Anterior cingulate cortex (tissue), 58 donors: ENCODE measurements at regions not wholly inside any gene's neighbourhood (a gene's known extent, or its start where the extent isn't known, plus 50 kb on each side); places are given as distances from the start of the nearest gene placed in this dataset.
A peak's percentile ranks its signal among the peaks of the same experiment; 100 is the strongest.

Source experiments
- DNase-seq, 58 donors: peaks; one replicate each; lab custom pipeline; 2025; lab: John Stamatoyannopoulos, UW

GRCh38 chr10:88161070-88161469 lies 297.6 kb downstream of the PTEN start:
- DNase-seq = no peak

DNA sequence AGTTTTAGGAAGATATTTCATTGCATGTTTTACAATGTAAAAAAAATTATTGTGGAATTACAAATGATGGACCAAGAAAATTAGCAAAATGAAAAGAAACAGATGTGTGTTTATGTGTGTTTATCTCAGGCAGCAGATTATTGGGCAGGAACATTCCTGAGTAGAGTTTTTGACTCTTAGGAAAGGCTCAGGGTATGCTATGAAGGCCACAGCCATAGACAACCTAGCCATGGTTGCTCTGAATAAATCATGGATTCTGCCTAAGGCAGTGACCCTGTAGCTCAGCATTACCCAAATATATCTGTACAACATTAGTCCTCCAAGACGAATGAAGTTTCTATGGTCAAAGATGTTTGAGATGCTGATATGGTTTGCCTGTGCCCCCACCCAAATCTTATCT lies 298.3 kb downstream of the PTEN start:
- no peak for DNase-seq

- no peak for DNase-seq
Measured at GRCh38 chr10:88162852-88163251, 299.4 kb downstream of the PTEN start.

- no peak for DNase-seq
Measured at GRCh38 chr10:88163572-88163971, 300.1 kb downstream of the PTEN start.

- no peak for DNase-seq
Measured at GRCh38 chr10:88164471-88164870, 301.0 kb downstream of the PTEN start.

DNA sequence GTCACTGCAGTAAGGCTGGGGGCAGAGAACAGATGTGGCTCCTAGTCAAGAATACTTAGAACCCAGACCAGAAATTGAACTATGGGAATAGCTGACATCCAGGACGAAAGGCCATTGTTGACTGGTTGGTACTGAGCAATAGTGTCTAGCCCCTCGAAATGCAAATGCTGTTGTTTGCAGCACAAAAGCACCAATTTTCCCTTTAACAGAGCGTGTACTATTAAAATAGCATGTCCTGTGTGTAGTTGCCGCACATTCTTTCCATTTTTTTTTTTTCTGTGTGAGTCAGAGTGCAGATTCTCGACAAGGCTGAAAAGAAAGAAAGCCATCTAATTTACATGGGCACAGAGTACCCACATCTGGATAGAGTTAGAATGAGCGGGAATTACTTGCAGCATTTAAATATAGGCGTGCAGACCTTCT lies 302.4 kb downstream of the PTEN start:
- DNase-seq = peak in 1 of 58 donors; percentile 8

GRCh38 chr10:88168171-88169036 lies 305.0 kb downstream of the PTEN start:
- no peak for DNase-seq

DNA sequence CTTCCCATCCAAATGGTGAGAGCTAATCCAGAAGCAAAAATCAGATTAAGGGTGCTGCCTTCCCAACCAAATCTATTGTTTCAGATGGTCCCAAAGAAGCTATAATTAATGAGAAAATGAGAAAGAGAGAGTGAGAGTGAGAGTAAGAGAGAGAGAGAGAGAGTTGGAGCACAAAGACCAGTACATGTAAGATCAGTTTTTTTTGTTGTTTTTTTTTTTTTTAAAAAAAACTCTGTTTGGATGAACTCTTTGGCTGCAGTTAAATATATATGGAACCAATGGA lies 305.6 kb downstream of the PTEN start:
- DNase-seq = no peak

GRCh38 chr10:88170628-88171027 lies 307.2 kb downstream of the PTEN start:
- DNase-seq = no peak

DNA sequence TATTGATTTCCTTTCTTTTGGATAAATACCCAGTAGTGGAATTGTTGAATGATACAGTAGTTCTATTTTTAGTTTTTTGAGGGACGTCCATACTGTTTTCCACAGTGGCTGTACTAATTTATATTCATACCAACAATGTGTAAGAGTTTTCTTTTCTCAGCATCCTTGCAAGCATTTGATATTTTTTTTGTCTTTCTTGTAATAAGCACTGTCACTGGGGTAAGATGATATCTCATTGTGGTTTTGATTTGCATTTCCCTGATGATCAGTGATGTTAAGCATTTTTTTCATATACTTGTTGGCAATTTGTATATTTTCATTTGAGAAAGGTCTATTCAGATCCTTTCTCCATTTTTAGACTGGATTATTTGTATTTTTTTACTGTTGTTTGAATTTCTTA lies 308.7 kb downstream of the PTEN start:
- no peak for DNase-seq

GRCh38 chr10:88174391-88174790 lies 311.0 kb downstream of the PTEN start:
- no peak for DNase-seq

GRCh38 chr10:88178758-88179157 lies 315.3 kb downstream of the PTEN start:
- DNase-seq = no peak

DNA sequence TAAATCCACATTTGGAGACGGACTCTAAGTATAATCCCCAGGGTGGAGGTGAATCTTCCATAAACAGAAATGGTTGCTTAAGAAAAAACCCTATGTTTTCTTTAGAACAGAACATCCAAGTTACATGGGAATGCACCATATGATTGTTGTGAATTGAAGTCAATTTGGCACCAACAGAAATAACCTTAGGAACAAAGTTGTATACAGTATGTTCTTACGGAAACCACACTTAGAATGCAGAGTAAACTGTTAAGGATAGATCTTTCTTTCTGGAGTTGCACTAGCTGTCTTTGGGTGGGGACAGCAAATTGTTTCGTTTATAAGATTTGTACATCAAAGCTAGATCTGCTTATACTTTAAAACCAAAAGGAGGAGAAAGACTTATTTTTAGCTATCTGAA lies 316.4 kb downstream of the PTEN start:
- no peak for DNase-seq

GRCh38 chr10:88181902-88182600 lies 318.6 kb downstream of the PTEN start:
- DNase-seq = no peak

GRCh38 chr10:88182601-88182930 lies 319.1 kb downstream of the PTEN start:
- no peak for DNase-seq

DNA sequence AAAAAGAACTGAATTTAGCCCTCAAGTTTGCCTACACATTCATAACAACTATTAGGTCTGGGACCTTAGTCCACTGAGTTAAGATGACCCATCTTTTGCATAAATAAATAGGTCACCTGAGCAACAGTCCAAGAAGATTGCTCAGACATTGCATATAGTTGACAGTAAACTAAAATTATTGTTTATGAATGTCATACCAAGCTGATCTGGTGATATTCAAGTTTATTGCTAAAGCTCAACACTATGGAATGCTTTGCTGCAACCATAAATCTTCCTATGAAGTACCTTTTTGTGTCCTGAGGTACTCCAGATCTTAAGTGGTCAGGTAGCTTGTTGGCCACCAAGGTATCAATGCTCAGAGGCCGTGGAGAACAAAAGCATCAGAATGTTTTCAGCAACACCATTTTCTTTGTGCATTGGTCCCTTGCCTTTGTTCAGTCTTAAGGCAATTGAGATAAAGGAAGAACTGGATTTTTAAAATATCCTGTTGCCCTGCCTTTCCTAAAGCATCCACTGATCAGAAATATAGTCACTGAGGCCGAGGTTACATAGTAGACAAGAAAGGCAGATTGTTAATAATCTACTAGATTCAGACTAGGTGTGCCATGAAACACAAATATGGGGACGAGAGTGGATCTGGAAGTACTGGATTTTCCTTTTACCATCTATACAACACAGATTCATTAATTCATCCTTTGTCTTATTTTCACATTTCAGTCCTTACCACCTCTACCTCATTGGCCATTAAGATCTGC lies 321.3 kb downstream of the PTEN start:
- DNase-seq = no peak

DNA sequence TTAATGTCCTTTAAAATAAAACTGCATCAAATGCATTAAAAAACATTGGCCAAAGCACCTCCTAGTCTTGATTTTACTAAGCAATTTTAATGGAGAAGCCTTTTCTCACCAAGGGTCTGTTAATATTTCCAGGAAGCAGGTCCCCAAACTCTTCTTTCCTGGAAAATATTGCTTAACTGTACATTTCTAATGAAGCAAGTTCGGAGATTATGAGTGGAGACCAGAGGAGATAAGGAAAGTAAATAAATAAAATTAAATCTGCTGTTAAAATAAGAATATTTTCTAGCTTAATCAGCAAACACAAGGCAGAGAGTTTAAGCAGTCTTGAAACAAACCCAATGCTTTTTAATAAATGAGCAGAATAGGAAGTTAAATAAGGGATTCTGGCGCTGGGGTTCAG lies 322.4 kb downstream of the PTEN start:
- no peak for DNase-seq

GRCh38 chr10:88186335-88186734 lies 322.9 kb downstream of the PTEN start:
- no peak for DNase-seq

DNA sequence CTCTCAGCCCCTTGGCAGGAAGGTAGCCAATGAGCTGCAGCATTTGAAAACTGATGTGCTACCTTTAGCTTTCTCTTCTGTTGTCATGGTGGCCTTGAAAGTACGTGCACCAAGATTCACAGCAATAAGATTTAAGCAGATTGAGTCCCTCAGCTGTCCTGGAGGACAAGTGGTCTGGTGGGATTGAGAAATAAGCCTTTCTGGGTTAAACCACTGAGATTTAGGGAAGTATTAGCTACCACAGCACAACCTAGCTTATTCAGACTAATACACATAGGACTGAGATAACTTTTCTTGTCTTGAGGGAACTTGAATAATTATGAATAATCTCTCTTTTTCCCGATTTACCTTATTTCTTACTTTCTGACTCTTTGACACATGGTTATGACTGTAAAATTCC lies 324.0 kb downstream of the PTEN start:
- no peak for DNase-seq

GRCh38 chr10:88190123-88190522 lies 326.7 kb downstream of the PTEN start:
- DNase-seq = no peak

DNA sequence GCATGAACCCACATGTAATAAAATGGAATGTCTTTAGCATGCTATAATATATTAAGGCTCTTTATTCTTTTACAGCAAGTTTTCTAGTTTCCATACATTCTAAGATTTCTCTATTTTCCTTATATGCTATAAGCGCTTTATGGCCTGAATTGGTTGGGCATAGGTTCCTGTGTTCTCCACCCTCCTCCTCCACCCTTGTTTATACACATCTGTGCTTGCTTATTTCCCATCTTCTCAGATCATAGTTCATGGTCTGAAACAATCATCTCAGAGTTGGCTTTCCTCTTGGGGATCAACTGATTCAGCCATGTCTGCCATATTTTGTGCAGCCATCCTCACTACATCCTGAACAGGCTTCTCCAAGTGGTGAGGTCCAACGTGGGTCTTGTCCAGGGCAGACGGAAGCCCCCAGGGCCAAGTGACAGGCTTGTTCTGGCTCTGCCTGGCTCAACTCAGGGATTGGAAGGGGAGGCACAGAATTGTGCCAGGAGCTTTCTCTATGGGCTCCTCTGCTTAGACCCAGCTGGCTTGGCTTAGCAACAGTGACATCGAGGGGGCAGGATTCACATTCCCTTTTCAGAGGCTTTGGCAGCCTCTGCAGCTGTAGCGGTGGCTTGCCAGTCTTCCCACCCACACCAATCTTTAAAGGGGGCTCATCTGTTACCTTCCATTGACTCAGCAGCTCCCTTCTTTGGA lies 327.3 kb downstream of the PTEN start:
- peak in 4 of 58 donors; percentile 2 to 13 (median 2) for DNase-seq
